ENCODE measurements at regions not wholly inside any gene's neighbourhood (a gene's known extent, or its start where the extent isn't known, plus 50 kb on each side); places are given as distances from the start of the nearest gene placed in this dataset.

DNA sequence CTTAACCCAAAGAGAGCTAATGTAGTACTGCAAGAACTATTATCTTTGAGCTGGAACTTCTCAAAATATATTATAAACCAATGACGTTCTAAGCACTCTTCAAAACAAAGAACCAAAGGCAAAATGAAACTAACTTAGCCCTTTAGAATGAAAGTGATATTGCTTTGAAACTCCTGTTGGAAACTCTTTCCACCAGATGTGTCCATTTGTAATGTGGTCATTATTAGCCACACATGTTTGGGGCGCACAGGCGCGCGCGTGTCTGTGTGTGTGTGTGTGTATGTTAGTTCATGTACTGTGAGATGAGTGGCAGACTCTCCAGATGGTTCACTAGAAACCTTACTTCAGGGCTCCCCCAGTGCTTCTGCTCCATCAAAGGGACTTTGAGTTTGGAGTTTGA lies 323.4 kb downstream of the BCL11A start:
- no peak for TF ChIP-seq TCF7L2 (IDR thresholded peaks at IDR 0.05; ENCODE audit: low read depth, low read length)
- TF ChIP-seq POLR2AphosphoS5 (IDR thresholded peaks at IDR 0.05; ENCODE audit: low read depth, low read length) = no peak
- TF ChIP-seq, protein P1, sequence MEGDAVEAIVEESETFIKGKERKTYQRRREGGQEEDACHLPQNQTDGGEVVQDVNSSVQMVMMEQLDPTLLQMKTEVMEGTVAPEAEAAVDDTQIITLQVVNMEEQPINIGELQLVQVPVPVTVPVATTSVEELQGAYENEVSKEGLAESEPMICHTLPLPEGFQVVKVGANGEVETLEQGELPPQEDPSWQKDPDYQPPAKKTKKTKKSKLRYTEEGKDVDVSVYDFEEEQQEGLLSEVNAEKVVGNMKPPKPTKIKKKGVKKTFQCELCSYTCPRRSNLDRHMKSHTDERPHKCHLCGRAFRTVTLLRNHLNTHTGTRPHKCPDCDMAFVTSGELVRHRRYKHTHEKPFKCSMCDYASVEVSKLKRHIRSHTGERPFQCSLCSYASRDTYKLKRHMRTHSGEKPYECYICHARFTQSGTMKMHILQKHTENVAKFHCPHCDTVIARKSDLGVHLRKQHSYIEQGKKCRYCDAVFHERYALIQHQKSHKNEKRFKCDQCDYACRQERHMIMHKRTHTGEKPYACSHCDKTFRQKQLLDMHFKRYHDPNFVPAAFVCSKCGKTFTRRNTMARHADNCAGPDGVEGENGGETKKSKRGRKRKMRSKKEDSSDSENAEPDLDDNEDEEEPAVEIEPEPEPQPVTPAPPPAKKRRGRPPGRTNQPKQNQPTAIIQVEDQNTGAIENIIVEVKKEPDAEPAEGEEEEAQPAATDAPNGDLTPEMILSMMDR (IDR thresholded peaks at IDR 0.05) = no peak
- TF ChIP-seq, protein P2, sequence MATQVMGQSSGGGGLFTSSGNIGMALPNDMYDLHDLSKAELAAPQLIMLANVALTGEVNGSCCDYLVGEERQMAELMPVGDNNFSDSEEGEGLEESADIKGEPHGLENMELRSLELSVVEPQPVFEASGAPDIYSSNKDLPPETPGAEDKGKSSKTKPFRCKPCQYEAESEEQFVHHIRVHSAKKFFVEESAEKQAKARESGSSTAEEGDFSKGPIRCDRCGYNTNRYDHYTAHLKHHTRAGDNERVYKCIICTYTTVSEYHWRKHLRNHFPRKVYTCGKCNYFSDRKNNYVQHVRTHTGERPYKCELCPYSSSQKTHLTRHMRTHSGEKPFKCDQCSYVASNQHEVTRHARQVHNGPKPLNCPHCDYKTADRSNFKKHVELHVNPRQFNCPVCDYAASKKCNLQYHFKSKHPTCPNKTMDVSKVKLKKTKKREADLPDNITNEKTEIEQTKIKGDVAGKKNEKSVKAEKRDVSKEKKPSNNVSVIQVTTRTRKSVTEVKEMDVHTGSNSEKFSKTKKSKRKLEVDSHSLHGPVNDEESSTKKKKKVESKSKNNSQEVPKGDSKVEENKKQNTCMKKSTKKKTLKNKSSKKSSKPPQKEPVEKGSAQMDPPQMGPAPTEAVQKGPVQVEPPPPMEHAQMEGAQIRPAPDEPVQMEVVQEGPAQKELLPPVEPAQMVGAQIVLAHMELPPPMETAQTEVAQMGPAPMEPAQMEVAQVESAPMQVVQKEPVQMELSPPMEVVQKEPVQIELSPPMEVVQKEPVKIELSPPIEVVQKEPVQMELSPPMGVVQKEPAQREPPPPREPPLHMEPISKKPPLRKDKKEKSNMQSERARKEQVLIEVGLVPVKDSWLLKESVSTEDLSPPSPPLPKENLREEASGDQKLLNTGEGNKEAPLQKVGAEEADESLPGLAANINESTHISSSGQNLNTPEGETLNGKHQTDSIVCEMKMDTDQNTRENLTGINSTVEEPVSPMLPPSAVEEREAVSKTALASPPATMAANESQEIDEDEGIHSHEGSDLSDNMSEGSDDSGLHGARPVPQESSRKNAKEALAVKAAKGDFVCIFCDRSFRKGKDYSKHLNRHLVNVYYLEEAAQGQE (IDR thresholded peaks at IDR 0.05; ENCODE audit: insufficient read depth in 1 of 2, low read depth in 2 of 2, low read length in 1 of 2) = no peak
- no peak for TF ChIP-seq SIN3A (IDR thresholded peaks at IDR 0.05; ENCODE audit: borderline replicate concordance, insufficient read depth, low read depth, low read length)
- intact Hi-C loops (cut with micrococcal nuclease; ENCODE audit: unreplicated experiment) = no loop called here
- Histone ChIP-seq H3K27me3 (ENCODE audit: control insufficient read depth, insufficient read depth, low read length) (no peaks in the 10 kb centered on the region), H3K4me3 (ENCODE audit: low read depth in 2 of 2, low read length in 2 of 2) (no peak overlapping the region), H3K4me1 (ENCODE audit: control insufficient read depth, insufficient read depth, low read length) (no peaks in the 10 kb centered on the region), H3K9me3 (ENCODE audit: control insufficient read depth, insufficient read depth, low read depth, low read length) (0 out of 2 replicates have a peak, but pooled peaks cover 2% of the 10 kb centered on the region), H3K27ac (ENCODE audit: low read length) (no peak overlapping the region), H3K36me3 (ENCODE audit: control insufficient read depth, insufficient read depth, low read length) (no peaks in the 10 kb centered on the region)
- CTCF ChIA-PET = no interaction called here
- POLR2A ChIA-PET = no interaction called here
- in situ Hi-C loops (cut with HindIII; ENCODE audit: low pct_unique_long_range_greater_than_20kb, low sequenced_read_pairs) = no loop called here
- DNase-seq (ENCODE audit: low read depth, low spot score) (no peak), ATAC-seq (no peak)
- no TSS peak for BruUV-seq (replicated peaks)

DNA sequence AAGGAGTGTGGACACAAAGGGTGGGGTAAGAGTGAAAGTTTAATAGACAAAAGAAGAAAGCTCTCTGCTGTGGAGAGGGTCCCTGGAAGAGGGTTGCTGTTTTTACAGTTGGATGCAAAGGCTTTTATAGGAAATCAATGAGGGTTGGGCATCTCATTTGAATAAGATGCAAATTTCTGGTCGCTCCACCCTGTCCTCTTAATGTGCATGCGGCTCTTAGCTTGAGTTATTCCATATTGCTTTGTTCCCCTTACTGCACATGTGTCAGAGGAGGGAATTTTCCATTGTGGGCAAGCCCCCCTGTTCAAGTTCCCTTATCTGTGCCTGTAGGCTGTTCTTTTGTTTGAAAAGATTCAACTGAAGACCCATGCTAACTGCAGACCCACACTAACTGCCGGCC lies 326.5 kb downstream of the BCL11A start:
- CTCF ChIA-PET = no interaction called here
- in situ Hi-C loops (cut with HindIII; ENCODE audit: low pct_unique_long_range_greater_than_20kb, low sequenced_read_pairs) = no loop called here

More for the DNA sequence above, 326.5 kb downstream of the BCL11A start:
- no peak overlapping the region for H3K27ac ChIP-seq (ENCODE audit: low read length)
- ATAC-seq = no peak
- no peak for DNase-seq (ENCODE audit: low read depth, low spot score)
- no TSS peak for BruUV-seq (replicated peaks)
- TF ChIP-seq, protein P1 (IDR thresholded peaks at IDR 0.05) = no peak
- TF ChIP-seq, protein P2 (IDR thresholded peaks at IDR 0.05; ENCODE audit: insufficient read depth in 1 of 2, low read depth in 2 of 2, low read length in 1 of 2) = no peak
- TF ChIP-seq TCF7L2 (IDR thresholded peaks at IDR 0.05; ENCODE audit: low read depth, low read length) (no peak), SIN3A (IDR thresholded peaks at IDR 0.05; ENCODE audit: borderline replicate concordance, insufficient read depth, low read depth, low read length) (no peak), POLR2AphosphoS5 (IDR thresholded peaks at IDR 0.05; ENCODE audit: low read depth, low read length) (no peak)
- H3K4me1 ChIP-seq (ENCODE audit: control insufficient read depth, insufficient read depth, low read length) = no peaks in the 10 kb centered on the region
- 0 out of 2 replicates have a peak, but pooled peaks cover 2% of the 10 kb centered on the region for H3K9me3 ChIP-seq (ENCODE audit: control insufficient read depth, insufficient read depth, low read depth, low read length)
- H3K36me3 ChIP-seq (ENCODE audit: control insufficient read depth, insufficient read depth, low read length) = no peaks in the 10 kb centered on the region
- no peak overlapping the region for H3K4me3 ChIP-seq (ENCODE audit: low read depth in 2 of 2, low read length in 2 of 2)
- H3K27me3 ChIP-seq (ENCODE audit: control insufficient read depth, insufficient read depth, low read length) = no peaks in the 10 kb centered on the region
- intact Hi-C loops (cut with micrococcal nuclease; ENCODE audit: unreplicated experiment) = no loop called here
- POLR2A ChIA-PET = no interaction called here
